GM06990 (cell line): ENCODE measurements at regions not wholly inside any gene's neighbourhood (a gene's known extent, or its start where the extent isn't known, plus 50 kb on each side); places are given as distances from the start of the nearest gene placed in this dataset.

Experiments used
- DNase-seq: peaks from one replicate; pipeline ENCODE4 v3.0.0-alpha.2; 2011; ENCODE audit not compliant: insufficient read length; ENCODE audit errors: extremely low read depth
- H3K27me3 ChIP-seq: replicated peaks from 2 replicates; pipeline ENCODE4 v1.6.0; 2011; ENCODE audit warnings: low read length; ENCODE audit not compliant: control insufficient read depth, insufficient read depth
- H3K36me3 ChIP-seq: 2 replicates; pipeline ENCODE4 v1.5.1; 2011; ENCODE audit warnings: low read length; ENCODE audit not compliant: control insufficient read depth, insufficient read depth
- H3K4me3 ChIP-seq: replicated peaks from 2 replicates; pipeline ENCODE4 v1.5.1; 2011; ENCODE audit warnings: low read depth, mild to moderate bottlenecking, control low read depth, low read length
- TF ChIP-seq, protein P1 (sequence below): IDR thresholded peaks from 2 replicates; pipeline ENCODE4 v1.5.1; 2011; ENCODE audit warnings: low read length, control low read depth, mild to moderate bottlenecking, inconsistent platforms; ENCODE audit not compliant: insufficient read depth, poor library complexity, severe bottlenecking

DNA sequence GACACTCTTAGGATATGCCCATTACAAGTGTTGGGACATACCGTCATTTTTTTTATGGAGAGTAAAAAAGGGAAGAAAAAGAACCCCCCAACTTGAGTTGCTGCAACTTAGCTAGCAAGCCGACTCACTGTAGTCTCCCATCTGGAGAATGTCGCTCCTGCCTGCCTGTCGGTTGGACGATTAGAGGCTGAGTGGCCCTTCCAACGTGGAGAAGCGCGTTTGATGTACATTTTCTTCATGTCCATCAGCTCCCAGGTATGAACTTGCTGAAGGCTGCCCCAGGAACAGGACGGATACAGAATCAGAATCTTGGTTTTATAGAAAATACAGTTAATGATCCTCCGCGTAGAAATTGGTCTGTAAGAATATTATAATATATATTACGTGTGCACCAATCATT is 189.0 kb upstream of the SOX1 start:
- H3K4me3 ChIP-seq: no peak overlapping the region
- DNase-seq: no peak
- TF ChIP-seq, protein P1, sequence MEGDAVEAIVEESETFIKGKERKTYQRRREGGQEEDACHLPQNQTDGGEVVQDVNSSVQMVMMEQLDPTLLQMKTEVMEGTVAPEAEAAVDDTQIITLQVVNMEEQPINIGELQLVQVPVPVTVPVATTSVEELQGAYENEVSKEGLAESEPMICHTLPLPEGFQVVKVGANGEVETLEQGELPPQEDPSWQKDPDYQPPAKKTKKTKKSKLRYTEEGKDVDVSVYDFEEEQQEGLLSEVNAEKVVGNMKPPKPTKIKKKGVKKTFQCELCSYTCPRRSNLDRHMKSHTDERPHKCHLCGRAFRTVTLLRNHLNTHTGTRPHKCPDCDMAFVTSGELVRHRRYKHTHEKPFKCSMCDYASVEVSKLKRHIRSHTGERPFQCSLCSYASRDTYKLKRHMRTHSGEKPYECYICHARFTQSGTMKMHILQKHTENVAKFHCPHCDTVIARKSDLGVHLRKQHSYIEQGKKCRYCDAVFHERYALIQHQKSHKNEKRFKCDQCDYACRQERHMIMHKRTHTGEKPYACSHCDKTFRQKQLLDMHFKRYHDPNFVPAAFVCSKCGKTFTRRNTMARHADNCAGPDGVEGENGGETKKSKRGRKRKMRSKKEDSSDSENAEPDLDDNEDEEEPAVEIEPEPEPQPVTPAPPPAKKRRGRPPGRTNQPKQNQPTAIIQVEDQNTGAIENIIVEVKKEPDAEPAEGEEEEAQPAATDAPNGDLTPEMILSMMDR: no peak
- H3K36me3 ChIP-seq: no peaks in the 10 kb centered on the region
- no peaks in the 10 kb centered on the region for H3K27me3 ChIP-seq

DNA sequence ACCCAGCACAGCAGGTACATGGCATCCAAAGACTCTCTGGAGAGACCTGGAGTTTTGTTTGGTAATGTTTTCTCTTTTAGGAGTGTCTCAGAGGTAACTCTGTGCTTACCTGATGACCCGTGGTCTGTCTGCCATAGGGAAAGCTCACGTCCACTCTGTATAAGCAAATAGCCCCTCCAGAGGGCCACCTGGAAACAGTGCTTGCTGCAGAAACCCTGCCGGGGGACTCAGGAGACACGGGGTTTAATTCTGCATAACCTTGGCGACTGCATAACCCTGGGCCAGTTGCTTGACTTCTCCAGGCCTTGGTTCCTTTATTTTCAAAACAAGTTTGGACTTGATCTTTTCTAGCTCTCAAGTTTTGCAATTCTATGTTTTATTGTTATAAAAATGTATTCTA is 187.2 kb upstream of the SOX1 start:
- Histone ChIP-seq H3K27me3 (no peaks in the 10 kb centered on the region), H3K36me3 (no peaks in the 10 kb centered on the region), H3K4me3 (no peak overlapping the region)
- TF ChIP-seq, protein P1: no peak
- no peak for DNase-seq

- Histone ChIP-seq H3K4me3 (no peak overlapping the region), H3K27me3 (no peaks in the 10 kb centered on the region), H3K36me3 (no peaks in the 10 kb centered on the region)
- TF ChIP-seq, protein P1: no peak
- no peak for DNase-seq
Observed at GRCh38 chr13:111880185-111880584, 186.8 kb upstream of the SOX1 start.

- no peaks in the 10 kb centered on the region for H3K36me3 ChIP-seq
- TF ChIP-seq, protein P1: no peak
- H3K27me3 ChIP-seq: no peaks in the 10 kb centered on the region
- no peak overlapping the region for H3K4me3 ChIP-seq
- no peak for DNase-seq
Observed at GRCh38 chr13:111881700-111882099, 185.2 kb upstream of the SOX1 start.

- H3K27me3 ChIP-seq: no peaks in the 10 kb centered on the region
- H3K4me3 ChIP-seq: no peak overlapping the region
- no peak for DNase-seq
- TF ChIP-seq, protein P1: no peak
- no peaks in the 10 kb centered on the region for H3K36me3 ChIP-seq
Observed at GRCh38 chr13:111882351-111882750, 184.6 kb upstream of the SOX1 start.
